ENCODE measurements at regions not wholly inside any gene's neighbourhood (a gene's known extent, or its start where the extent isn't known, plus 50 kb on each side); places are given as distances from the start of the nearest gene placed in this dataset.

DNA sequence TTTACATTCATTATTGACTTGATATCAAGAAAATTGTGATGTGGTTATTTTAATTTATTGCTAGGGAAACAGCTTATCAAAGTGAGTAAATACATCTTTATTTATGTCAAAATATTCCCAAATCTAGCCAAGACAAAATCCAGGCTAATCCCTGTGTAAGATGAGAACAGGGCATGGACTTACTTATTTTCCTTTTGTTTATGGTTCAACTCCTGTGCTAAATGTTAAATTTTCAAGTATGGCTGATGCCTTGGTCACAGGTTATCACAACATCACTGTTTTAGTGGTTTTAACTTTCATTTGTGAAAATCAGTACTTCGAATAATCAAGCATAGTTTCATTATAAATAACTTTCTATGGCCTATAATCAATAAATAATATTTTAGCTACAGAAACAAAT is 657.0 kb upstream of the SYT4 start:
- H3K9me3 ChIP-seq: no peaks in the 10 kb centered on the region
- H3K4me1 ChIP-seq: no peaks in the 10 kb centered on the region
- TF ChIP-seq EP300 (IDR thresholded peaks at IDR 0.05): no peak
- no peak for TF ChIP-seq CTCF (IDR thresholded peaks at IDR 0.05)
- no peak for TF ChIP-seq POLR2AphosphoS5 (IDR thresholded peaks at IDR 0.05)
- TF ChIP-seq POLR2A (IDR thresholded peaks at IDR 0.05): no peak
- 51 to 75% (median 55%) methylated on average over 1 of the region's 1 CpG for WGBS, 5 donors
- no peaks in the 10 kb centered on the region for H3K27me3 ChIP-seq
- peak overlapping the region in 1 of 5 donors; percentile 24 for H3K27ac ChIP-seq
- H3K4me3 ChIP-seq: no peak overlapping the region
- intact Hi-C loops (cut with DNase I; ENCODE audit: low total_unique reads): no loop called here
- DNase-seq: no peak
- no peaks in the 10 kb centered on the region for H3K36me3 ChIP-seq

DNA sequence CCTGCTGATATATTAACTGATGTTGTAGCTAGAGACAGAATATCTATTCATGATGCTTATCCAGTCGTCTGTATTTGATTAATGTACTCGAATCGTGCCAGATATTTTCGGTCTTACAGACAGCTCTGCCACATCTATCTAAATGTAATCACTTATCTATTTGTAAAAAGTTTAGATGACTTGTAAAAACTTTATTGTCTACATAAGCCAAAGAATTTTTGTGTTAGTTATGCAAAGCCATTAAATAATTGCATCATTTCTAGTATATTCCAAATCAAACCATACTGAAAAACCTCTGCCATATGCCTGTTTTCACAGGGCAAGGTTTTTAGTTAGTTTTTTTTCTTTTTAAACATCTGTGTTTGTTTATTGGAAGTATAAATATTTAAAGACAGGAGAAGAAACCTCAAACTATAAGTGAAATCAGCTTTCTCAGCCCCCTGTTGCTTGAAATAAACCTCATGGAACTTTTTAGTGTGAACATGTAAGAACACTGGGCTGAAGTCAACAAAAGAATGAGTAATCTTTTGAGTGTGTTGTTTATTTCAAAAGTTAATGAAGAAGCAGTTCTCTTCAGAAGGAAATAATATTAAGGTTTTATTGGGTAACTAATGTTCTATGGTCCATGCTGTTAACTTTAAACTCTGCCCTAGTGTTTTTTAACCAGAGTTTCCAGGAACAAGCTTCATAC is 657.6 kb upstream of the SYT4 start:
- intact Hi-C loops (cut with DNase I; ENCODE audit: low total_unique reads): no loop called here
- Histone ChIP-seq H3K4me1 (no peaks in the 10 kb centered on the region), H3K27ac (peak overlapping the region in 1 of 5 donors; percentile 24), H3K27me3 (no peaks in the 10 kb centered on the region), H3K36me3 (no peaks in the 10 kb centered on the region), H3K9me3 (no peaks in the 10 kb centered on the region), H3K4me3 (no peak overlapping the region)
- WGBS, 5 donors: 56 to 70% (median 59%) methylated on average over 4 of the region's 4 CpGs
- TF ChIP-seq EP300 (IDR thresholded peaks at IDR 0.05) (no peak), POLR2A (IDR thresholded peaks at IDR 0.05) (no peak), POLR2AphosphoS5 (IDR thresholded peaks at IDR 0.05) (no peak), CTCF (IDR thresholded peaks at IDR 0.05) (no peak)
- peak in 1 of 2 donors; percentile 50 for DNase-seq

DNA sequence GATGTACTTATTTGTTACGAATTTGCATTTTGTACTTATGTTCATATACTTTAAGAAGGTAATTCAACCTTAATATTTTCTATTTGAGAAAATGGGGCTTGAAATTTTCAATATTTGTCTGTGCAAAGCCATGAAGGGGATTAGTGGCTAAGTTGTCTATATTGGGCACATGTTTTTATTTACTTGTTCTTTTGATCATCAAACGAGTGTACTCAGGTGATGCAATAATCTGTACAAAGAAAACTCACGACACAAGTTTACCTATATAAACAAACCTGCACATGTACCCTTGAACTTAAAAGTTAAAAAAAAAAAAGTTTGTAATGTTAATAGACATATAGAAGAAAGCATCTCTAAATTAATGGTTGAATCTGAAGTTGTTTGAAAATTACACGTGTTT is 658.9 kb upstream of the SYT4 start:
- no peaks in the 10 kb centered on the region for H3K36me3 ChIP-seq
- DNase-seq: no peak
- 63 to 68% (median 67%) methylated on average over 4 of the region's 4 CpGs for WGBS, 5 donors
- no peaks in the 10 kb centered on the region for H3K4me1 ChIP-seq
- intact Hi-C loops (cut with DNase I; ENCODE audit: low total_unique reads): no loop called here
- H3K4me3 ChIP-seq: no peak overlapping the region
- no peak overlapping the region for H3K27ac ChIP-seq
- H3K9me3 ChIP-seq: no peaks in the 10 kb centered on the region
- no peaks in the 10 kb centered on the region for H3K27me3 ChIP-seq
- TF ChIP-seq POLR2AphosphoS5 (IDR thresholded peaks at IDR 0.05): no peak
- no peak for TF ChIP-seq EP300 (IDR thresholded peaks at IDR 0.05)
- no peak for TF ChIP-seq CTCF (IDR thresholded peaks at IDR 0.05)
- no peak for TF ChIP-seq POLR2A (IDR thresholded peaks at IDR 0.05)

GRCh38 chr18:43949291-43949690 is 672.0 kb upstream of the SYT4 start:
- no peaks in the 10 kb centered on the region for H3K4me1 ChIP-seq
- no peak for DNase-seq
- H3K27me3 ChIP-seq: no peaks in the 10 kb centered on the region
- no peak overlapping the region for H3K27ac ChIP-seq
- intact Hi-C loops (cut with DNase I; ENCODE audit: low total_unique reads): no loop called here
- no peaks in the 10 kb centered on the region for H3K36me3 ChIP-seq
- H3K9me3 ChIP-seq: peaks cover 0 to 11% (median 5%) of the 10 kb centered on the region in 4 donors
- 85 to 91% (median 87%) methylated on average over 2 of the region's 2 CpGs for WGBS, 5 donors
- TF ChIP-seq POLR2AphosphoS5 (IDR thresholded peaks at IDR 0.05) (no peak), EP300 (IDR thresholded peaks at IDR 0.05) (no peak), POLR2A (IDR thresholded peaks at IDR 0.05) (no peak), CTCF (IDR thresholded peaks at IDR 0.05) (no peak)
- no peak overlapping the region for H3K4me3 ChIP-seq
